A172 (cell line): ENCODE measurements at regions not wholly inside any gene's neighbourhood (a gene's known extent, or its start where the extent isn't known, plus 50 kb on each side); places are given as distances from the start of the nearest gene placed in this dataset.

Experiments
- DNase-seq: peaks from one replicate; pipeline ENCODE4 v3.0.0-alpha.2; 2015; ENCODE audit warnings: low spot score

DNA sequence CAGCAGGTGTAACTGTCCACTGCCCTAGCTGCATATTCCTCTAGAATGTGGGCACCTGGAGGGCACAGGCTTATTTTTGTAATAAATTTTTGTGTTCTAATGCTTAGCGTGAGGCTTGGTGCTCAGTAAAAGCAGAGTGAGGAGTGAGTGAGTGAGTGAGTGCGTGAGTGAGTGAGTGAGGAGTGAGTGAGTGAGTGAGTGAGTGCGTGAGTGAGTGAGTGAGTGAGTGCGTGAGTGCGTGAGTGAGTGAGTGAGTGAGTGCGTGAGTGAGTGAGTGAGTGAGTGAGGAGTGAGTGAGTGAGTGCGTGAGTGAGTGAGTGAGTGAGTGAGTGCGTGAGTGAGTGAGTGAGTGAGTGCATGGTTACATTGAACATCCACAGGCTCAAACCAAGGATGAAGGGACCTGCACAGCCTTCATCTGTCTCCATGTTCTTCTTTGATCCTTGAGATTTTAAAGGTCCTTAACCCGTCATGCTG, 371.5 kb downstream of the MED10 start:
- no peak for DNase-seq

DNA sequence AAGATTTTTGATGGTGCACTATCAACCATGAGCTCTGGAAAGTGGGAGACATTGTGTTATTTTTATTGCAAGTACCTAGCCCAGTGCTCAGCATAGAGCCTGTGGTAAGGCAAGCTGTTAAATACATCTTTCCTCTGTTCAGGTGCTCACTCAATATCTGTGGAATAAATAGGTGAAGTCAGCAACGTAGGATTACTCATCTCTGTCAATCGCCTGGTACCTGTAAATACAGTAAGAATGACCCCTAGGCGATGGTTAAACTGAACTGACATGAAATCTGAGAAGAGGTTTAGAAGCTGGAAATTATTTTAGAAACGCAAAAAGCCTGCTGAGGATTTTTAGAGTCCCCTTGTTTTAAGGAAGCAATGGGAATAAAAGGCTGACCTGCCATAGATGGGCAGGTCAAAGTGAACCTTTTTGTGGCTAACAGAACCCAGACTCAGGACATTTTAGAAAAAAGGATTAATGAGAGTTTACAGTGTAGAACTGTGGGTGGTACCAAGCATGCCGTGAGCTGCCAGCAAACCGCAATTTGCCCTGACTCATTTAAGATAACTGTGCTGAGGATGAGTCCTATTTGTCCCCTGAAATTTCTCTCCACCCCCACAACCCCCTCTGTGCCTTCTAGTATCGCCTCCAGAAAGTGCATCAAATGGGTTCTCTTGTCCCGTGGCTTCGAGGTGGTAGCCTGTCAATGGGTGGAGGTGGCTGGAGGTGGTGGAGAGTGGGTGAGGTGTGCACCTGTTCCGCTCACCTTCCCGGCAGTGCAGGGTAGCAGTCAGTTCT, 375.1 kb downstream of the MED10 start:
- DNase-seq = no peak

DNA sequence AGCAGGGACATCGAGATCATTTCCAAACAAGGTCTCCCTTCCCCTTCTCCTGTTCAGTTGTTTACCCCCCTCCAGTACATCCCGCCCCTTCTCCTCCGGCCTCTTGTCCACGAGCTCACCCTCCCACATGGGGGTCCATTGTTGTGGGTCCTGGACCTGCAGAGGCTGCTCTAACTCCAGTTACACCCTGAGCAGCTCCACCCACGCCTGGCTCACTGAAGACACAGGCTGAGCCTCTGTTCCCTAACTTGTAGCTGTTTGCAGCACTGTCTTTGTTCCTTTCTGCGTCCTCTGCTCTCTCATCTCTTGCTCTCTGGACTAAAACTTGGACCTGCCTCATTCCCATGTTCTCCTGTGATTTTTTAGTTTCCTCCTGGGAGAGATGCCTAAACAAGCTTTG, 377.5 kb downstream of the MED10 start:
- DNase-seq = no peak

DNA sequence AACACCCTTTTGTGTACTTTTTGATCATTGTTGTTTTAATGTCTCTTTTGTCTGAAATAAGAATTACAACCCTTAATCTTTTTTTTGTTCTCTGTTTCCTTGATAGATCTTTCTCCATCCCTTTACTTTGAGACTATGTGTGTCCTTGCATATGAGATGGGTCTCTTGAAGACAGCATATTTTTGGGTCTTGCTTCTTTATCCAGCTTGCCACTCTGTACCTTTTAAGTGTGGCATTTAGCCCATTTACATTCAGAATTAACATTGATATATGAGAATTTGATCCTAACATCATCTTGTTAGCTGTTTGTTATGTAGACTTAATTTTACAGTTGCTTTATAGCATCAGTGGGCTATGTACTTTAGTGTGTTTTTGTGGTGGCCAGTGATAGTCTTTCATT, 382.5 kb downstream of the MED10 start:
- no peak for DNase-seq

DNA sequence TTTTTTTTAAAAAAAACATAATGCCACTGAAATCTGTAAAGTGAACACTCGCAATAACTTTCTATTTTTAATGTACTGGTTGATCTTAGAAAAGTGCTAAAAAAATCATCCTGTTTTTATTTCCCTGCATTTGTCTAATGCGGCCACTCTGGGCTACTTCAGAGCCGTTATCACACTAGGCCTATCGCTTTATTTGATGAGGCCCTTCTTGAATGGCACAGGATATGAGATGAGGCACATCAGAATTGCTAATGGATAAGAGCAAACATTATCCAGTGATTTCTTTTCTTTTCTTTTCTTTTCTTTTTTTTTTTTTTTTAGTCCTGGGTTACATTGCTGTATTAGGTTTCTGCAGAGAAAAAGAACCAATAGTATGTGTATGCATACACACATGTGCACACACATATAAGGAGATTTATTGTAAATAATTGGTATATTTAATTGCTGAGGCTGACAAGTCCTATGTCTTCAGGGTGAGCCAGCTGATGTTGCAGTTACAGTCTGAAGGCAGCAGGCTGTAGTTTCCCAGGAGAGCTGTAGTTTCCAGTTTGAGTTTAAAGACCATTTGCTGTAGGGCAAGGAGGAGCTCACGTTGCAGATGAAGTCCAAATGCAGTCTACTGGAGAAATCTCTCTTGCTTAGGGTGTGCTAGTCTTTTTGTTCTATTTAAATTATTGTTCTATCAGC, 391.7 kb downstream of the MED10 start:
- no peak for DNase-seq

DNA sequence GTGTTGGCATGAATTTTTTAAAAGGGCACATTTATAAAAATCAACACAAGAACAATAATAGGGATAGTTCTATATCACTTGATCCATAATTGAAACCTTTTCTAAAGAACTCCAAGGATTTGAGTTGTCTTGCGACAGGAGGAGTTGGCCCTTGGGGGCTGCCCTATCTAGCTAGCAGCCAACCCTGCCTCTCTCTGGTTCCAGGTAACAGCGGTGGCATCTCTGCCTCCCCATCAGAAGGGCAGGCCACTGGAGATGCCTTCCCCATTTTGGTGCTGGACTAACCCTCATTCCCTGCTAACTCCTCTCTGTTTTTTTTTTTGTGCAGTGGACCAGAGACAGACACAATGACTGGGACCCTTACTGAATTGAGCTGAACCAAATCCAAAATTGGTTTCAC, 393.0 kb downstream of the MED10 start:
- no peak for DNase-seq

DNA sequence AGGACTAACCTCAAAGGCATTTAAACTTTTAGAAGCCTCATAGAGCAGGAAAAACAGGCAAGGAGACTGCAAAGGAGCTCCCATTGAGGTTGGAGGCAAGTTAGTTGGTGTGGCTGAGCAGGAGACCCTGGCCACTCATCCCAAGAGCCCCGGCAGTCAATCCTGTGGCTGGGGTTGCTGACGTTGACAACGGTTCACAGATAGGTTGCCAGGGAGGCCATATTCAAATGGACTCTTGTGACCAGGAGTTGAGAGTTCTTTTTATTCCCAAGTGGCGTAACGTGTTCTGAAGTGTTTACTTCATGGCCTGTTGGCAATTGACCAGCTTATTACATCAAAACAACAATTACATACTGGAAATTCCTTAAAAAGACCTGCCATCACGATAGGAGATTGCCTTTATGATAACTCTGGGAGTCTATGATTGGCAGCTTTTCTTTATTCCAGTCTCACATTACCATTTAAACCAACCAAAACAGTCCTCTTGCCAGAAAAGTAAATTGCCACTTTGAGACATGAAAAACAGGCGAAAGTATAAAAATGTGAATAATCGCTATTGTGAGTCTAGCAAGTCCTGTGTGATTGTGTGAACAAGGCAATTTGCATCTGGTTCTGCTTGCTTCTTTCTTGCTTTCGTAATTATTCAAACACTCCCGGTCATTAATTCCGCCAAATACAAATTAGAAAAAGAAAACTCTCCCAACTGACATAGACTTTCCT, 394.9 kb downstream of the MED10 start:
- no peak for DNase-seq

DNA sequence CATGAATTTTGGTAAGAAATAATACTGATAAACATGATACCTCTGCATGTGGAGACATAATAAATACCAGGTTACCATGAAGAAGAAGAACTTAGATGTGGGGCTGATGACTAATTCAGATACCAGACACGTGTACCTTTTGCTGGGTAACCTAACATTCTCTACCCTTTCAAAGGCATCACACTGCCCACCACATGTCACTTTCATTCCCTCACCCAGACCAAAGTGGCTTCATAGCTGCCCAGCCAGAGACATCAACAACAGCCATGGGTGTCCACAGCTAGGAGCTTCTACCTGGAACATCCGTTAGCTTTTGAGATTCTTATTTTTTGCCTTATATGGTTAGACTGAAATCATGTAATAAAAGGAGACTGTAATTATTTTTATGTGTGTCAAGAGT, 396.8 kb downstream of the MED10 start:
- DNase-seq = no peak

DNA sequence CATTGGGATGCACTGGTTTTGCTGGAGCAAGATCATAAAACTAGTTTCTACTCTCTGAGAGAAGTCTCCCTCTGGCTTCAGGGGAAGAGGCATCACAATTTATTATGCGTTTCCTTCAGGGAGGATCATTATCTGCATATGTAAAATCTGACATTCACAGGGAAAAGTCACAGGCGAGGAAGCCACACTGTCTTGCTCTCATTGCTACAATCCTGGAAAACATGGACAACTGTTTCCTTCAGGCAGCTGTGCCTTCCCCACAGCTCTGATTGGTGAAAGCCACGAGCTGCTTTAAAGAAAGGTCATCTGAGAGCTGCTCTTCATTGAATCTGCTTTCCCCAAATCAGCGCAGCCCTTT, 397.8 kb downstream of the MED10 start:
- no peak for DNase-seq

DNA sequence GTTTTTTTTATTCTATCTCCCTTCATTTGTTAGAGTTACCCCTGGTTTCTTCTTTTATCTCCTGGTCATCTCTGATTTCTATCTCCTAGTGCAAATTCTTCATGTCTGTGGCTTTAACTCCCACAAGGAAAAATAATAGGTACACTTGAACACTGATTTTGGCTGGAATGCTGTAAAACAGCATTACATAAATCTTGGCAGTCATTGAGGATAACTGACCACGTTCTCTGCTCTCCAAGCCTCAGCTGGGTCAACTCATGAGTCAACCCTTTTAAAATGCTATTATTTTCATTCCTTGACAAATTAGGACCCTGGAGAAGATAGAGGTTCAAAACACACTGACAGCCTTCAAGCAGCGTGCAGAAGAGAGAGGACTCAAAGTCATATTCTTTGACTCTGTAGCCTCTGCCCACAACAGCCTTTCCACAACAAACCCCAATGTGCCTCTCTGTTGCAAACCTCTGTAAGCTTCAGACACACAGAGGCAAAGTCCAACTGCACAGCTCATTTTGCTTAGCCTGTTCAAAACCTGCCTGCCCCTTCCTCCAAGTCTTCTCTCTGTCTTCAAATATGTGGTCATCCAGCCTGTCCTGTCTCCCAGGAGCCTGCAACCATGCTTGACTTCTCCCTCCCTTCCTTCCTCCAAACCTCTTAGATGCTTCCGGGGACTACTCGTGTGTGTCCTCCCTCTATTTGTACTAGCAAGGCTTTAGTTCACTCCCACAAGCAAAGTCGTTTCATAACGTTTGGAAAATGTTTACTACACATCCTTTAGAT, 398.4 kb downstream of the MED10 start:
- no peak for DNase-seq

DNA sequence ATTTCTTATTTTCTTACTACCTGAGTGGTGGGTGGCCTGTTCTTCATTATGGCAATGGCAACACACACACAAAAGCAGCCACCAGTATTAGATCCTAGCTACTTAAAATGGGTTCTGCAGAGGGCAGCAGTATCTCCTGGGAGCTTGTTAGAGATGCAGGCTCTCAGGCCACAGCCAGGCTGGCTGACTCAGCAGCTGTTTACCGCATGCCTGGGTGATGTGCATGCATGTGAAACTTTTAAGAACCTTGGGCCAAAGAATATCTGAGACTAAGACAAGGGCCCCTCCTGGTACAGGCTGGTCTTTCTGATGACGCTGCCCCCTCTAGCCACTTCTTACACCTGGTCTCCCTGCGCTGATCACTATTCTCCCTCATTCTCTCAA, 399.0 kb downstream of the MED10 start:
- no peak for DNase-seq

DNA sequence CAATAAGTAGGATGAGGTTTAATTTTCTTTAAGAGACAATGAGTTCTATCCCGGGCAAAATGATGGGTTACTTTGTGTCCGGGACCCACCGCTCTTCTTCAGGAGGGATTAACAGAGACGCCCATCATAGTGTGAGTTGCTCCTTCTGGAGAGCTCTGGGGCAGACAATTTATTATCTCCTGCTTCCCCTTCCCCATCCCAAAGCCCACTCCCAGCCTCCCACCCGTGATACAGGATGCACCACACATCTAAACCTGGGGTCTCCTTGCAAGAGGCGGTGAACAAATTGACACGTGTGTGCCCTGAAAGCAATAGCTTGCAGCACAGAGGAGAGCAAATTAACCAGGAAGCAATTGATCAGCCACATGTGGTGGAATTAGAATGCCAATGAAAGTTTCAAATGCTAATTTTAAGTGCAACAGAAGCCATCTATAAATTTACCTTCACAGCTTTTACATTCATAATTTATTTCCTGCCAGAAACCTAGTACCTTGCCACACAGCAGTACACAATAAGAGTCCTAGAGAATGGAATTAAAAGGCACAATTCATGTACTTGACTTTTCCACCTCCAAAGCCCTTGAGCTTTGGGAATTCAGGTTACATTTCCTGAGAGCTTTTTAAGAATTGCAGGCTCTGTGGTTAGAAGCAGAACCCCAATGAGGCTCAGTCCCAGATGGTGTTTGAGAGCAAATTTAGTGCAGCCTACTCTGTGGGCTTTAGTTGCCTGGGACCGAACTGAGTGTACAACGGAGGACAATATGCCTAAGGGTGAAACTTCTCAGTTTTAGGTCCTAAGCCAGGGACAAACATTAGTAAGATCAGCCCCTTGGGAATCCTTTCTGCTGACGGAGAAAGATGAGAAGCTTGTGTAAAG, 399.6 kb downstream of the MED10 start:
- DNase-seq = no peak

DNA sequence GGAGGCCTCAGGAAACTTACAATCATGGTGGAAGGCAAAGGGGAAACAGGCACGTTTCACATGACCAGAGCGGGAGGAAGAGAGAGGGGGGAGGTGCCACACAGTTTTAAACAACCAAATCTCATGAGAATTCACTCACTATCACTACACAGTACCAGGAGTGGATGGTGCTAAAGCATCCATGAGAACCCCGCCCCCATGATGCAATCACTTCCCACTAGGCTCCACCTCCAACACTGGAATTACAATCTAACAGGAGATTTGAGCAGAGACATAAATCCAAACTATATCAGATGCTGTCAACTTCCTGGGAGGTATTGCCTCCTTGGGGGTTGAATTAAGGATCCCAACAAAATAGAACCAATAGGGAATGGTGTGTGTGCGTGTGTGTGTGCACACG, 407.1 kb downstream of the MED10 start:
- no peak for DNase-seq

DNA sequence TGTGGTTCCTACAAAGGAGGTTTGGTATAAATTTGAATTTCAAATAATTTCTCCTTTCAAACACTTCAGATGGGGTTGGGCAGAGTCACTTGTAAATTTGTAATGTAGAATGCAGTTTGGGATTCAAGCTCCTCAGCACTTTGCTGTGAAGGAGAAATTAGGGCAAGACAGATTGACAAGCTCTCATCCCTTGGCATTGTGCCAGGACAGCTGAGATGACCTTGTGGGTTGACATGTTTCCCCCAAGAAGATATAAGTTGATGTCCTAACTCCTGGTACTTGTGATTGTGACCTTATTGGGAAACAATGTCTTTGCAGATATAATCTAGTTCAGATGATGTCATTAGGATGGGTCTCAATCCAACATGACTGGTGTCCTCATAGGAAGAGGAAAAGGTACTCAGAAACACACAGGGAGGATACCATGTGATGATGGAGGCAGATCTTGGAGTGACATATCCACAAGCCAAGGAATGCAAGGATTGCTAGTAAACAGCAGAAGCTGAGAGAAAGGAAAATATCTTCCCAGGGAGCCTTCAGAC, 408.3 kb downstream of the MED10 start:
- DNase-seq = no peak

DNA sequence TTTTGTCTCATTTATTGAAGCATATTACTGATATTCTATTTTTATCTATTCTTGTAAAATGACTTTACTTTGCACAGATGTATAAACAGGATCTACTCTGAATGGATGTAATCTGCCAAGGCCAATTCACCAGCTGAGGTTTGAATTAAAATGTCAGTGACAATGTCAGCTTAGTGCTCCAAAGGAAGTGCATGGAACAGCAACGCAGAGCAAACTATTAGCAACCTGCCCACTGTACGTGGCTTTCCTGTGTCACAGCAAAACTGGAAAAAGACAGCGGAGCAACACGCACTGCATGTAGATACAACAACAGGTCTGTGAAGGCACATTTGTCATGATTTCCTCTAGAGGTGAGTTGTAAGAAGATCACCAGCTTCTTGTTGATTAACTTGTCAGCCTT, 409.4 kb downstream of the MED10 start:
- no peak for DNase-seq

DNA sequence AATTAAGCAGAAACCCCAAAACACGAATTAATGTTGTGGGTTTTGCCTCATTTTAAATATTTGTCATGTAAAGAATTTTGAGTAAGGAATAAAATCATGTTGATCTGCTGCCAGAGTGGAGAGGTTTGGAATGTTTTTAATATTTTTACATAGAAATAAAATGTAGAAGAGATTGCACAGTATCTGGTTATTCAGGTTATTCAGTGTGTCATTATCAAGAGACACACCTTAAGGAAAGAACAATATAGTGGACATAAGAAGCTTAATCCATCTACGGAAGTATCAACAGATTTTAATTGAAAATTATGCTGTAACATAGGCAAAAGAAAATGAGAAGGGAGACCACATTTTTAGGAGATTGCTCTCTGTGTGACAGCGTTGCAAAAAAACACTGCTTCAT, 410.4 kb downstream of the MED10 start:
- DNase-seq = no peak

DNA sequence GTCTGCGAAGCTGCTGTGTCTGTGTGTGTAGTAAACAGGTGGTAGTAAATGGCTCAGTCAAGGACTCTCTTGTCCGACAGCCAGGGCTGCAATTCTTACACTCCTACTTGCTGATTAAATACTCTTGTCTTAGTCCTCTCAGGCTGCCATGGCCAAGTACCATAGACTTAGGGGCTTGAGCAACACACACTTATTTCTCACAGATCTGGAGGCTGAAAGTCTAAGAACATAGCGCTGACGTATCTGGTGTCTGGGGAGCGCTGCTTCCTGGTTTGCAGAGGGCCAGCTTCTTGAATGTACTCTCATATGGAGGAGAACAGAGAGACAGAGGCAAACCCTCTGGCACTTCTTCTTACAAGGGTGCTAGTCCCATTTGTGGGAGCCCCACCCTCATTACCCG, 411.0 kb downstream of the MED10 start:
- DNase-seq = no peak

DNA sequence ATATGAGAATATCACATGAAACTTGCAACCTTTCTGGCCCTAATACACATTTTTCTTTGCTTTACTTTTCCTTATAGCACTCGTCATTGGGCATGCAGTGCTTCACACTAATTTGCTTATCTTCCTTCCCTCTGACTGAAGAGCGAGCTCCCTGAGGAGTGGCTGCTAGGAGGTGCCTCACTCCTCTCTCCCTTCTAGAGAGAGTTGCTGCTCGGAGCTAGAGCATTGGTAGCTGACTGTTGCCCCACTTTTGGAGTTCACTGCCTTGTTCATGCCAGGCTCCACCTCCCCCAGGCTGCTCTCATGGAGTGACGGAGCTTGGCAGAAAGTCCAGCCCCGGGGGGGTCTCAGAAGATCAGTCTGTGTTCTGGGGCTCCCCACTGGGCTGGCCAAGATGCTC, 413.2 kb downstream of the MED10 start:
- DNase-seq = no peak

DNA sequence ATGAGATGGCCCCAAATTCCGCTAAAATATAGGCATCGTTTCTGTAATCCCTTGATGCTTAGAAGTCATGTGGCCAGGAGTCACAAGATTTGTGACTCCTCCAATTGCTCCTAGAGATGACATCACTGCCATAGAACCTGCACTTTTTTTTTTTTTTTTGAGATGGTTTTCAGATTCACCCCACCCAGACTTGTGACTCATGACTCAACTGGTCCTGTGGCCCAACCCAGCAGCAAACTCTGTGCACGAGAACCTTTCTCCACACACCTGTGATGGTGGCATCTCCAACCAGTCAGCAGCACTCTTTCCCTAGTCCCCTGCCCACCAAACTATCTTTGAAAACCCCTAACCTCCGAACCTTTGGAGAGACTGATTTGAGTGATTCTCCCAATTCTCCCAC, 414.0 kb downstream of the MED10 start:
- no peak for DNase-seq

DNA sequence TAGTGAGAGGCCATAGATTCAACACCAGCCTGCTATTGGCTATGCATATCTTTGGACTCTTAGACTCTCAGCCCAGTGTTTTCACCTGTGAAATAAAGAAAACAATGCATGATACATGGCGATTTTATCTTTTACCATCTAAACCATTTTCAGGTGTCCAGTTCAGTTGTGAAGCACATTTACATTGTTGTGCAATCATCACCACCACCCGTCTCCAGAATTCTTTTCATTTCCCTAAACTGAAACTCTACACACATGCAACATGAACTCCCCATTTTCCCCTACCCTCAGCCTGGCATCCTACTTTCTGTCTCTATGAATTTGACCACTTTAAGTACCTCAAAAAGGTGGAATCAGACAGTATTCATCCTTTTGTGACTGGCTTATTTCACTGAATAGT, 420.6 kb downstream of the MED10 start:
- no peak for DNase-seq

DNA sequence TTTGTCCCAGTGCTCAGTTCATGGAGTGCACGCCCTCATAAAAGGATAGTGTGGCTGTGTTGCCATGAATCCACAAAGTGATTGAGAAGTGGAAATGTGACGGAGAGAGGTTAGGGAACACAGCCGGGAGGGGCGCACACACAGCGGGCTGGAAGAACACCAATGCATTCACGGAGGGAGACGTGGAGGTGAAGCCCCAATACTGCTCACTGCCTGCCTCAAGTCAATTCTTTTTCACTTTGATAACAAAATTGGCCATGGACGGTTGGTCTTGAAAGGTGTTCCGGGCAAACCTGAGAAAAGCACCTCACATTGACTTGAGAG, 424.1 kb downstream of the MED10 start:
- DNase-seq = no peak
